ENCODE measurements at regions not wholly inside any gene's neighbourhood (a gene's known extent, or its start where the extent isn't known, plus 50 kb on each side); places are given as distances from the start of the nearest gene placed in this dataset.
"Not testable (repeated sequence)": the region's sequence is repeated elsewhere in the genome, so short reads cannot be mapped to it uniquely, and the experiment has no call there.

DNA sequence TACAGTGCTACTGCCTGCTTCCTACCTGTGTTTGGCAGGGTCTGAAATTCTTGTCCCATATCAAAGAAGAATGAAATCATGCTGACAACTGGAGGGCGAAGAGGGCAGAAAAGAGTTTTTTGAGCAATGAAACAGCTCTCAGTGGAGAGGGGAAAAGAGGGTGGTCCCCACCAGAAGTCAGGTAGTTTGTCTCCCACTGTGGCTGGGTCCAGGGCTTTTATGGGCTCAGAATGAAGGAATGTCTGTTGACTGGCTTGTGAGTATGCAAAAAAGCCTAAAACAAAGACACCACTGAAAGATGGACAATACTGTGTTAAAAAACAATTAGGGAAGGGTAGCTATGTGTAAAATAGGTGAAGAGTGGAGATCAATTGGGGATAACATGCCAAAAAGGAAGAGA, 115.0 kb downstream of the ADAM29 start:
- DNase-seq, result no peak

DNA sequence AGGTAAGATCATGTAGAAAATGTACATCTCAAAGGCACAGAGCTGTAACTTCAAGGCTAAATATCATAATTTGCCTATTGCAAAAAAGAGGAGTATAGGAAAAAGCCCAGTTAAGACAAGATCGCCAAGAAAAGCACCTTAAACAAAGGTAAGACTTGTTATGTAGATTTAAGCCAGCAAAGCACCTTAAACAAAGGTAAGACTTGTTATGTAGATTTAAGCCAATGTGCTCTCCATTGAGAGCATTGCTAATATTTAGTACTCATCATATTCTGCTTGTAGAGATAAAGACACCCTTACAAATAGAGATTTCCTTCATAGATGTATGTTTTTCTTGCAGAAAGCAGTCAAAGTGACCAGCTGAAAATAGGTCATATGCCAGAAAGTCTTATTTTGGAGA, 115.8 kb downstream of the ADAM29 start:
- DNase-seq, result no peak

DNA sequence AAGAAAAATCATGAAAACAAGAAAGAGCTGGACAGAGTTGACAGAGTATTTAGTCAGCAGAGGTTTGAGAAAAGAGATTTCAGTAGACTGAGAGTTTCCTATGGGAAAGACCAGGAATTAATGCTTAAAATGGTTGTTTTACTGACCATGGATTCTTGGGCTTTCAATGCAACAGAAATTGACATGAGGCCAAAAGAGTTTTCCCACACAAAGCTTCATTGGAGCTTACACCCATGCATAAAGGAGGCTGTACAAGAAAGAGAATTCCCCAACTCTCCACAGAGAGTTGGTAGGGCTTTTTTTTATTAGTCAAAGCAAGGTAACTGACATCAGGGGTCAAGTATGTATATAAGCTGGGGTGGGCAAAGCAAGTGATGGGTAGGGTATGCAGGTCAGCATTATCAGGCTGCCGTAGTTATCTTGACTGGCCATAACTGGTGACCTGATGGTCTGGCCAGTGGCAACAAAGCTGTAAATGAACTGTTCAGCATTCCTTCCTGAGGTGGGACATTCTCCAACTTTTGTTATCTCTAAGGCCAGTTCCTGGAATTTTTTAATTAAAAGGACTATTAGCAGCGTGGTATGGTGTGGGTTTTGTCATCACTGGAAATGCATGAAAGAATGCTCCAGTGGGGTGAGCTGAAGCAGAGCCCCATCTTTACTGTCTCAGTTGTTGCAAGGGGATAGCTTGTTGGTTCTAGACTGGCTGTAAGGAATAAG, 117.0 kb downstream of the ADAM29 start:
- no peak for DNase-seq

GRCh38 chr4:175035905-175036304, 117.7 kb downstream of the ADAM29 start:
- DNase-seq, result no peak

DNA sequence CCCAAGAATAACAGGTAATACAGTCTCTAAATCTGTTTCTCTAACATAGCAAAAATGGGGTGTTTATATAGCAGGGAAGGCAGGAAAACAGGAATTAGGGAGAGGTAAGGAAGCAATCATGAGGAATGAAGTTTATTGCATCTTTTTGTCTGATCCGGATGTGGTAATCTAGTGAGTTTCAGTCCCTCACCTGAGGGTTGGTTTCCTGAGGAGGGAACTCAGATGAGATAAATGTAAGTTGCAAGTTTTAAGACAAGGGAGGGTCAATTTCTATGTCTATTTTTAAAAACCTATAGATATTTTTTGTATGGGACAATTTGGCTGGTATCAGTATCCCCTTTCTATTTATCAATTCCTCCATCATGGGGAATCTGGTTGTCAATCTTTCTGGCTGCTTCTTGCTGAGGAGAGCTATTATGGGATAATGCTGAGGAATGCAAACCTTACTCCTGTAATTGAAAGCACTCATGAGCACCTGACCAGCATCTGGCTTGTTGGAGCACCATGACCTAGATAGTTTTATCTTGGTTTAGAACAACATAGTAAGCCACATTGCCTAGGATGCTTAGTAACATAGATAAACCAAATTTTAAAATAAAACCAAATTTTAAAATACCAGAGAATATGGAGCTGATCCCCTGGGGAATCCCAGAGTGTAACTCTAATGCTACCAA, 130.1 kb downstream of the ADAM29 start:
- no peak for DNase-seq

DNA sequence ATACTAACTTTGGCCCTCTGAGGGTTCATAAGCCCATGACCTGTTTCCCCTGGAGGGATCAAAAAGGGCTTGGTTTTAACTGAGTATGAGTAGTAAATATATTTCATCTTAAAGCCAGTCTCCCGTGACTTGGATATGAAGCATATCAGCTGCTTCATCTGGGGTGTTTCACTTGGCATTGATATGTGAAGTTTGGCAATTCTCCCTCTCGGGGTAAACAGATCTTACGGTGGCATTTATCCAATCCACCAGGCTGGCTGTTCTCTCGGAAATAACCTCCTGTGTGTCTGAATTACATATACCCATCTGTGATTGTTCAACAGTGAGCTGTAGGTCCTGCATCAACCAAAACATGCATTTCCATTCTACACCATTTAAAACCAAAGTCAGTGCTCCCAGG, 130.7 kb downstream of the ADAM29 start:
- no peak for DNase-seq

DNA sequence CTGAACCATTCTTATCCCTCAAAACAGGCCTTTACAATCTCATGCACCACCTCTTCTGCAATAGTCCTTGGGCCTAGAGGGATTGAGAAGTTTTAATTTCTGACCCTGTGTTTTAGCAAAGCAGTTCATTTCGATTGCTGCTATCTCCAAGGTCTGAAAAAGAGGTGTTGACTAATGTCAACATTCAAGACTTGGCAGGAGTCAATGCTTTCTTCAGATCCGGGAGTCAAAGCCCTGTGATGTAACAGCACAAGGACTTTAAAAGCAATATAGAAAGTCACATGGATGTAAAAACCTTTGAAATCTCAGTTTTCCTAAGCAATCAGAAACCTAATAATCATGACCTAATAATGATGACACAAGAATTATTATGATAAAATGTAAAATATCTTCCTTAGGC, 133.8 kb downstream of the ADAM29 start:
- DNase-seq, result no peak

GRCh38 chr4:175054980-175055379, 136.8 kb downstream of the ADAM29 start:
- no peak for DNase-seq

- no peak for DNase-seq
Measured at GRCh38 chr4:175062183-175062592, 144.0 kb downstream of the ADAM29 start.

- no peak for DNase-seq
Measured at GRCh38 chr4:175065228-175065627, 147.1 kb downstream of the ADAM29 start.

DNA sequence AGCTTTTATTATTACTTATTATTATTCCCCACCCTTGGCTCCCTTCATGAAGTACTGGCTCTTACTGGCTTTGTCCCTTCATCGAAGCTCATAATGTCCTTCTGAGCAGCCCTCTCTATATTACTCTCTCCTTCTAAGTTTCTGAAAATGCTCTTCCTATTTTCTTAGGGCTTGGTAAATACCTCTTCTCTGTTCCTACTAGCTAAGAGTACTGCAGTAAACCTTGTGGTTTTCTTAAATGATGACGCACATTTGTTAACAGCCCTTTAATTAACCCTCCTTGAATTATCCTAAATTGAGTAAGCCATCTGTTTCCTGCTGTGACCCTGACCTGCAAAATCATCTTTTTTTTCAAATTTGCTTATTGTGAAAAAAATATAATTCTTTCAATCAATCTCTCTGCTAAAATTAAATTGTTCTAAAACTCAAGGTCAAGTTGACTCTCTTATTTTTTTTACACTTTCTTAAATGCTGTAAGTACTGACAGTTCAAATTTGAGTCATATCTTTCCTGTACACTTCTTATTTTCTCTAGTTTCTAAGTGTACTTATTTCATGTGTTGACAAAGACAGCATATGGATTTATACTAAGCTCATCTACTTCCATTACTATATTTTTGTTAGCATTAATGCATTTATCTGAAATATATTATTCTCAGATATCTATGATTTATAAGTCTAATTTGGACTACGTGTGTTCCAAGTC, 148.9 kb downstream of the ADAM29 start:
- DNase-seq, result no peak

GRCh38 chr4:175068266-175068665, 150.1 kb downstream of the ADAM29 start:
- DNase-seq, result no peak

DNA sequence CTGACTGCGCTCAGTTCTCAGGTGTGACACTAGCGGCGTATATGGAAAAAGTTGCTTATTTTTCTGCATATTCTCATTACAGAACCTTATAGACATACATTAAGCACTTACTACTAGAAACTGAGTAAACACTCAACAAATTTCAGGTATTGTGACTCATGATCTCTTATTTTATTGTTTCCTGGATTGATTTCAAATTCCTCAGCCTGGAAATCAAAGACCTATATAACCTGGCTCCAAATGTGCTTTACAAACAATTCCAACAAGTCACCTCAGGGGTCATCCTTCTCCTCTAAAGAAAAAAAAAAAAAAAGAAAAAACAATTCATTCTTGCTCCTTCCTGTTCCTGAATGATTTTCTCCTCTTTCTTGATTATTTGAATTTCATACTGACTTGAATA, 152.3 kb downstream of the ADAM29 start:
- DNase-seq, result no peak

- DNase-seq, result no peak
Measured at GRCh38 chr4:175071123-175071522, 153.0 kb downstream of the ADAM29 start.

DNA sequence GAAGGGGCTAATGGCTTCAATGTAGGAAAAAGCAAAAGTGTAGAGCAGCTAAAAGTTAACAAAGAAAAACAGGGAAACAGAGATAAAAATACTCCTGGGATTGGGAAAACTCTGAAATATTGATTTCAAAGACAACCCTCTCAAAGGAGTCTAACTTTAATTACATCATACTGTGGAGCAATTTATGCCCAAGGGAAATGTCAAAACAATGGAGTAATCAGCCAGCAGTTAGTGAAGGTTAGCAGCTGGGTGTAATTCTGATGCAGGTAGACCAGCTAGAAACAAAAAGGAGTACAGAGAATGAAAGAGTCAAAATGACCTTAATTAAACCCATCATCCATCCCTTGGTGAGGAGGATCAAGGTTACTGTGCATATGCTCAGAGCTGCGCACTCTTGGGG, 169.0 kb downstream of the ADAM29 start:
- DNase-seq, result no peak

GRCh38 chr4:175090116-175090515, 172.0 kb downstream of the ADAM29 start:
- no peak for DNase-seq

GRCh38 chr4:175091649-175092048, 173.5 kb downstream of the ADAM29 start:
- no peak for DNase-seq

- DNase-seq, result no peak
Measured at GRCh38 chr4:175092114-175092513, 174.0 kb downstream of the ADAM29 start.

DNA sequence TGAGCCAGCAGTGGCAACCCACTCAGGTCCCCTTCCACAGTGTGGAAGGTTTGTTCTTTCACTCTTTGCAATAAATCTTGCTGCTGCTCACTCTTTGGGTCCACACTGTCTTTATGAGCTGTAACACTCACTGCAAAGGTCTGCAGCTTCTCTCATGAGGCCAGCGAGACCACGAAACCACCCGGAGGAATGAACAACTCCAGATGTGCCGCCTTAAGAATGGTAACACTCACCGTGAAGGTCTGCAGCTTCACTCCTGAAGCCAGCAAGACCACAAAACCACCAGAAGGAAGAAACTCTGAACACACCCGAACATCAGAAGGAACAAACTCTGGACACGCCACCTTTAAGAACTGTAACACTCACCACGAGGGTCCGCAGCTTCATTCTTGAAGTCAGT, 174.9 kb downstream of the ADAM29 start:
- not testable (repeated sequence) for DNase-seq

DNA sequence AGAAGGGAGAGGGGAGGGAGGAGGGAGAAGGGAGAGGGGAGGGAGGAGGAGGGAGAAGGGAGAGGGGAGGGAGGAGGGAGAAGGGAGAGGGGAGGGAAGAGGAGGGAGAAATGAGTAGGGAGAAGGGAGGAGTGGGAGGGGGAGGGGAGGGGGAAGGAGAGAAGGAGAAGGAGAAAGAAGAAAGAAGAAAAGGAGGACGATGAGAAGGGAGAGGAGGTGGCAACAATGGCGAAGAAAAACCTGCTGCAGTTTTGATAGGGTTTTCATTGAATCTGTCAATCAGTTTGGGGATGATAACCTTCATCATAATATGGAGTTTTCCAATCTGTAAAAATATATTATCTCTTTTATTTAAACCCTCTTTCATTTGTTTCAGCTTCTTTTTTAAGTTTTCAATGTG, 185.2 kb downstream of the ADAM29 start:
- DNase-seq, result no peak

- DNase-seq, result no peak
Measured at GRCh38 chr4:175106301-175106700, 188.1 kb downstream of the ADAM29 start.

DNA sequence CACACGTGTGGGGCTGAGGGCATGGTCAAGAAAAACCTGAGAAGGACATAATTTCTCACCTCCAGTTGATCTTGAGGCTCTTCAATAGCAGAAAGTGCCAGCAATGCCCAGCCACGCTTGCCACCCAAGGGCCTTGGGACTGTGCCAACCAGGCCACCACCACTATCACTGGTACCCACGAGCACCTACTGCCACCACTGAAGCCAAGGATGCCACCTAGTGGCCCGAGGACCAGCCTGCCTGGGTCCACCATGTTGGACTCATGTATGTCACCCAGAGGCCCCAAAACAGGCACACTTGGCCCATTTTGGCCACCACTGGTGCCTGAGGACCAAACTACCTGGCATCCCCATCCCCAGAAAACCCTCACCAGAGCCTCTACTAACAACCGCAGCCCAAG, 191.8 kb downstream of the ADAM29 start:
- DNase-seq, result no peak

- DNase-seq, result no peak
Measured at GRCh38 chr4:175125410-175126068, 207.4 kb downstream of the ADAM29 start.
